Stimulated activated CD8-positive, alpha-beta memory T cell treated with anti-CD3 and anti-CD28 coated beads, Interleukin-7, amount 100 ng/mL, for 4 hours (primary cell): ENCODE measurements at regions not wholly inside any gene's neighbourhood (a gene's known extent, or its start where the extent isn't known, plus 50 kb on each side); places are given as distances from the start of the nearest gene placed in this dataset.
"Not testable (repeated sequence)": the region's sequence is repeated elsewhere in the genome, so short reads cannot be mapped to it uniquely, and the experiment has no call there.

Experiments
- DNase-seq, 2 donors: peaks; one replicate each; pipeline ENCODE4 v3.0.0-alpha.2; 2020; ENCODE audit warnings: low read depth in 2 of 2

DNA sequence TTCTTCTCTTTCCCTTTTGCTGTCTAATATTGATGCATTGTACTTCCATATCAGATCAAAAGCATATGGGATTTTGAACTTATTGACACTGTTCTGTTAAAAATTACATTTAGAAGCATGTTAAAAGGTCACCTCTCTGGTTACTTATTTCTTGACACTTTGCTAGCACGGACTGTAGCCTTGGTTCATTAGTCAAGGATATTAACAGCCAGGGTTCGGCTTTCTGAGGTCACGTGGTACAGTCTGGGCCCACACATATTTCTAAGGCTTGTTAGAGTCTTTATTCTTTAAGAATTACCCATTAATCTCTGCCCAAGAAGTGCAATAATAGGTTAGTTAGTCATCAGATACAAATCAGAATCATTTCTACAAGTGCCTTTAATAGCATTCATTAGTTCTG, 1035.8 kb upstream of the FANCL start:
- DNase-seq = no peak

DNA sequence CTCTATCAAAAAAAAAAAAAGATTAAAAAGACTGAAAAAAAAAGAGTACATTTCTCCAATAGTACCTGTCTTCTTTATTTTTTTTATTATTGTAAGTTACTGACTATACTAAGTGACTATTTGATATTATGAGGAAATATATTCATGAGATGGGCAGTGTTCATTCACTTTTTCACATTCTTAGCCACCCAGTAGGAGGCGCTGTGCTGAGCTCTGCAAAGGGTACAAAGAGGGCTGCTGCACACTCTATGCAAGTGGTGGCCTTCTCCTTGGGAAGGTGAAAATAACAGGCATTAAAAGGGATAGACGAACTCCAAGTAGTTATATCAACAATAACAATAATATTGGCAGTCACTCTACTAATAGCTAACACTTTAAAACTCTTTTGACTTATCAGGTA, 1034.9 kb upstream of the FANCL start:
- DNase-seq = no peak

DNA sequence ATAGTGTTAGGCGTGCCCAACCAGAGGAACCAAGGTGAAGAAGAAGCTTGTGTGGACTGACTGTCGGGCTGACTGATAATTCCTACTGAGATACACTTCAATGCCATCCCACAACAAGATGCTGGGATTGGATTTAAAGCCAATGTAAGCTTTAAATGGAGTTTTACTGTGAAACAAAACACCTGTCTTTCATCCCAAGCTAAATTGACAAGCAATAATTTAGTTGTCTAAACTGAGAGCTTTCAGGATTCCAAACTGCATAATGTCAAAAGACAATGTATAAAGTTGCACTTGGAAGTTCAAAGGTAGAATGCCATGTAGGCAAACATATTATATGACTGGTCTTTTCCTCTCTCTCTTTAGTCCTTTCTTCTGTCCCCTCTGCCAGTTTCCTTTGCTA, 1025.3 kb upstream of the FANCL start:
- DNase-seq = no peak

DNA sequence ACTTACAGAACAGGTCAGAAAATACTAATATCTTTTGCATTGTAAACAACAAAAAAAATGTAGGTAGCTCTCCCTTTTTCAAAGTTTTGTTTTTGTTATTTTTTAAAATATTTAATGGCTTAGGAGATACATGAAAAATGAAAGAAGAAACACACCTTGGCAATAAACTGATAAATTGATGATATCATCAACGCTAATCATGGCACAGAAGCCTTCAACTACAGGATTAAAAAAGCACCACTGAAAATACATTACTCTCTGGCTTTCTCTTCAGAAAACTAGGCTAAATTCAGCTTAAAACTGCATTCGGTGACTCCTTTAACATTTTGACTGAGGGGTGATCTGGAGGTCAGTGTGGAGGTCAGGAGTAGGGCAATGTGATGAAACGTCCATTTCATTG, 1018.8 kb upstream of the FANCL start:
- DNase-seq = no peak

DNA sequence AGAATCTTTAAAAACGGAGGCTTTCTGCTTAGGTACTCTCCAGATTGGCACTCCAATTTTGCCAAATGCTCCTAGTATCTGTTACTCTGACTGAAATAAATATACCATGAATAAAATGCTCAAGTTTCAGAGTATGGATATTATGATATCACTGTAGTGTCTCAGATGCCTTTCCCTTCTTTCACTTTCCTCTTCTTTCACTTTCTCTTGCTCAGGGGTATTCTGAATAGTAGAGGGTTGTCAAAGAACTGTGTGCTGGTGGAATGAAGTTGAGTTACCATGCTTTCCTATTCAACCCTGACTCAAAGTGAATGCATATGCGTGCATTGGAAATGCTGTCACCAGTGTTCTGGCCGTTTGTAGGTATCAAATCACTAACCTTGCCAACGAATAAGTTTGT, 1015.2 kb upstream of the FANCL start:
- DNase-seq = no peak

DNA sequence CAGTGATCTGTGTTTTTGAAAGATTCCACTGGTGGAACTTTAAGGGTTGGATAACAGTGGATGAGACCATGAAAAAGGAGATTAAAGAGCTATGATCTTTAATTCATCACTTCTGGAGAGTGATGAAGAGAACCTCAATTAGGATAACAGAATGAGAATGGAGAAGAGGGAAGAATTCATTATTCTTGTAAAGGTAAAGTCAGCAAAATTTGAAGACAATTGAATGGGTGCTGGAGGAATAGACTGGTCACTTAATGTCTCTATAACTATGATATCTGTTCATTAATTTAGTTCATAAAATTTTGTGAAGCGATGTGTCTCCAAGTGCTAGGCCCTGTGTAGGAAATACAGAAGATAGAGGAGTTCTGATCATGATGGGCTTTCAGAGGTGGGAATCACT, 1013.2 kb upstream of the FANCL start:
- no peak for DNase-seq

DNA sequence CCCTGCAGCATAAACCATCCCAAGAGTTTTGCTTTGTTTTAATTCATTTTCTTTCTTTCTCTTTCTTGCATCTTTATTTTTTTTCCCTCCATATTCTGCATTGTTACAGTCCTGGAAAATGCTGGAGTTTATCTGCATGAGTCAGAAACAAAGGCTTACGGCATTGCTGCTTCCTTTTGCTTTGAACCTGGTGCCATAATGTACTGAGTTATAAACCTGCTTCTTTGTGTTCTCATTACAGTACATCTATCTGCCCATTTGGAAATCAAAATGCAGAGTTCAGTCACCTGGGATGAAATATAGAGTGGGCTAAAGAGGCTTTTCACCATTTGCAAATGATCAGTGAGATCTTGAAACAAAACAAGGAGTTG, 1009.2 kb upstream of the FANCL start:
- no peak for DNase-seq

DNA sequence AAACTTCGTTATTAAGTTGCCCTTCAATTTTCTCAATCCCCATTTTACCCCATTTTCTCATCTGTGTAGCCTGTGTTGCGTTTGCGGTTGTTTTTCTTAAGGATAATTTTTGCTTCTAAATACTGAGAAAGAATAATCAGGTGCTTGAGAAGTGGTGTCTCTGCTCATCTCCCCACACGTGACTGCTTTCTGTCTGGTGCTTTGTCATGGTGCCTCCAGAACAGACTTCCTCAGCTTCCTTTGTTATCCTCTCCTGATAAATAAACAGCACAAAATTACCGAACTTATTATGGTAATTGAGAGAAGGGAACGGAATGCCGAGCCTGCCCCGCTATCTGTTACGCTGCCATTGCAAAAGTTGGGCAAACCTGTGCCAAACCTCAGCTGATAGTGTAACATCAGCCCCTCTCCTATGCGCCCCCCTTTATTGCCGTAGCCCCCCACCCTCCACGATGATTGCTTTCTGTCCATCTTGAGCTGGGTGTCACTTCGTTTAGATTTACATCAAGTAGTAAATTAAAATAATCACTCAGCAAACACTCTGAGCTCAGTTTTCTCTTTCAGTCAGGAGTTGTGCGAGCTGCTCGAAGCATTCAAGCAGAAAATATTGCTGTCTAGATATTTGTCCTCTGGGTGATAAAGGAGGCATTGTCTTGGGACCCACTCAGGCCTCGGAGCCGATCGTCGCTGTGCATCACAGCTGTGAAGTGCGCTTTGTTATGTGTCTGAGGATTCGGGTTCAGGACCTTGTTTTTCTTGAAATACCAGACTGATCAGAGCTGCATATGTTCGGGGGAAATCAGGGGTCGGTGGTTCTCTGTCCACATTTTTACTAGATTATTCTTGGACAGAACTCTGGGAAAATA, 1008.5 kb upstream of the FANCL start:
- DNase-seq = no peak

DNA sequence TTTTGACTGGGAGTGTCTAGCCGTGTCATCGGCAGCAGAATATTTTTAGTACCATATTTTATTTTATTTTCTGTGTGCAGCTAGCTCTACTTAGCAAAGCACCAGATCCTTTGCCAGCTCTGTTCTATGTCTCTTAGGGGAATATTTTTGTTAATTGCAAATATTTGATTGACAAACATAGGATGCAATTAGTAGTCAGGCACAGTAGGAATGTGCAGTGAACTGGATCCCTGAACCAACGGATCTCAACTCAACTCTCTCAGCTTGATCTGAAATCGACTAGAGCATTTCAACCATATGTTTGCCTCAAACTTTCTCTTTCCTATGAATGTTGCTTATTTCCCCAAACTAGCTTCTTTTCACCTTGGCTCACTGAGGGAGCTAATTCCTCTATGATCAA, 998.0 kb upstream of the FANCL start:
- no peak for DNase-seq

DNA sequence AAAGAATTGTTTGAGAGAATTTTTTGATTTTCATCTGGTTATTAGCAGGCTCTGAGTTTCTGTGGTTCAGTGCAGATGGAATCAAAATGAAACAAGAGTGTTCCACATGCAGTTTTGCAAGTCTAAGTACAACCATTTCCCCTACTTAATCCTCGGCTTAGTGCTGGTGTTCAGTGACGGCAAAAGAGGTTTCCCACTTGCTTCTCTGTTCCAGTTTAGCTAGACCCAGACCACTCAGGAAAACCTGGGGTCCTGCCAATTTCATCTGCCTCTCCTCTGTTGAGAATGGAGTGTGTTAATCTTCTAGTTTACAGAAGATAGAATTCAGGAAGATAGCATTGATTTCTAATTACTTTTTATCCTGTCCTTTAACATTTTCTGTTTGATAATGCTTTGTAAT, 996.2 kb upstream of the FANCL start:
- DNase-seq = no peak

DNA sequence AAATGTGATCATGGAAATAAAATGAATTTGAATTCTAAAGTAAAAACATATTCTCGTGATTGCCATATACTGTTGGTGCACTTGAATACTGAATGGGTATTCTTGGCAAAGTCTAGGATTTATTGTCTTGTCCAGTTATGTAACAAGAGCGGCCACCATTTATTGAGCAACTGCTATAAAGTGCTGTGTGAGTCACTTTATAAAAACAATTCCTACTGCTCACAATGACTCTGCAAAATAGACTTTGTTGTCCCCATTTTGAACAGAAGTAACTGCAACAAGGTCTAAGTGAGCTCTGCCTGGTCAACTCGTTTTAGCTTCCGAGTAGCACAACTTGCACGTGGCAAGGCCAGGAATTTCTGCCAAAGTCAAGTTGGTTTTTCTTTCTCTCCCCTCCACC, 995.6 kb upstream of the FANCL start:
- no peak for DNase-seq

DNA sequence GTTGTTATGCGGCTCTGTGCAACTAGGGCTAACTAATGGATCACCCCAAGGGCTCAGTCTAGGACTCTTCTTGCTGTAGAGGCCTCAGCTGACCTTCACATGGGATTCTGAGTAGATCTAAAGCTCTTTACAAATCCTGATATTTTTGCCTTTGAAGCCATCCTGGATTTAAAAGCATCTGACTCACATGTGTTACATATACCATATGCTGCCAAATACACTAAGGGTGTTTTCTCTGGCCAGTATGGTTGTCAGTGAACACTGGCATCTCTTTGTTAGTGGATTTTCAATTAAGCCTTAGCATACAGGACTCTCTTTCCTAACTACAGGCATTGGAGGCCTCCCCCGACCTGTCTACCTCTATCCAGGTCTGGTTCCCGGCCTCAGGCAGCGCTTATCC, 992.8 kb upstream of the FANCL start:
- no peak for DNase-seq

DNA sequence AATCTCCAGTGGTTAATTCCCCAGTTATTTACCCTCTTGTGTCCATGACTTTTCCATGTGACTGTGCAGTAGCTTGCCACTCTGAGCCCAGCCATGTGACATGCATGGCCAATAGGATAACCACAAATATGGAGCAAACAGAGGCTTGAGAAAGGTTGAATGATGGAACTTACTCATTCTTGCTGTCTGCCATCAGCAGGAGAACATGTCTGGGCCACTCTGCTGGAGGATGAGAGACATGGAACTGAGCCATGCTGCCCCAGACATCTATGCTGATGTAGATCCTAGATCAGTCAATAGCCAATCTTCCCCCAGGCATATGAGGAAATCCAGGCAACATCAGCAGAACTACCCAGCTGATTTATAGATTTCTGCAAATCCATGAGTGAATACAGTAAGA, 992.3 kb upstream of the FANCL start:
- no peak for DNase-seq

DNA sequence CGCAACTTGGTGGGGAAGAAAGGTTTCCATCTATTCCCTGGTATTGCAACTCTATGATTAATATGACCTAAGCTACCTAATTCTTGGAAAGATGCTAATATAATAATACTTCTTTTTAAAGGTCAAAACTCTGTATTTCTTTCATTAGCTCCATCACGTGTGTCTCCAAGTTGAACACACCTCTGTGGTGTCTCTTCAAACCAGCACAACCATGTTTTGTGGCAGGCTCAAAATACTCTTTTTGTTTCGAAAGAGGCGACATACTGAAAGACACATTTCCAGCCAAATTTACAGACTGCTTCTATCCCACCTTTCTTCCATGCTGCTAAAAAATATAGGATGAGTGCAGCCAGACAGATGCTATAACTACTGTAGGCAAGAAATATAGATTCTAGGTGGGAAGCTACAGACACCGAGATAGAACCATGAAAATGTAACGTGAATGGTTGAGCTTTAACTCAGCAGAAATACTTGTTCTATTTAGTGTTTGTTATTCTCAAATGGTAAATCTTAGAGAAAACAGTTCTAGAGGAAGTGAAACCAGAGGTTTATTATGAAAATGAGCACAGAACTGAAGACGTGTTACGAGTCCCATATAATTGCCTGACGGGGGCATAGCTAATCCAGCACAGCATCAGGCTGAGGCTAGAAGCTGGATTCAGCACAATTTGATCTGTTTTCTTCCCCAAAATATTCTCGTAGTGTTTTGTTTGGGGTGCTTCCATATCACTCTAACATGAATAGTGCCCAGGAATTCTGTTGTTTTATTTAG, 991.5 kb upstream of the FANCL start:
- DNase-seq = no peak

DNA sequence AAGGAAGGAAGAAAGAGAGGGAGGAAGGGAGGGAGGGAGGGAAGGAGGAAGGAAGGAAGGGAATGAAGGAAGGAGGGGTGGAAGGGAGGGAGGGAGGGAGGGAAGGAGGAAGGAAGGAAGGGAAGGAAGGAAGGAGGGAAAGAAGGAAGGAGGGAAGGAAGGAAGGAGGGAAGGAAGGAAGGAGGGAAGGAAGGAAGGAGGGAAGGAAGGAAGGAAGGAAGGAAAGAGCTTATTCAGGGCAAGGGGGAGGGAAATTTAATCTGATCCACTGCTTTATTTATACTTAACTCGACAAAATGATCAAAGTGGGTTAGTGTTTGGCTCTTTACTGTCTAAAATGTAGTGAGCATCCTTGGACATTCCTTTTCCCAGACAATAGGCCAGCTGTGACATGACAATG, 985.2 kb upstream of the FANCL start:
- DNase-seq = not testable (repeated sequence)

DNA sequence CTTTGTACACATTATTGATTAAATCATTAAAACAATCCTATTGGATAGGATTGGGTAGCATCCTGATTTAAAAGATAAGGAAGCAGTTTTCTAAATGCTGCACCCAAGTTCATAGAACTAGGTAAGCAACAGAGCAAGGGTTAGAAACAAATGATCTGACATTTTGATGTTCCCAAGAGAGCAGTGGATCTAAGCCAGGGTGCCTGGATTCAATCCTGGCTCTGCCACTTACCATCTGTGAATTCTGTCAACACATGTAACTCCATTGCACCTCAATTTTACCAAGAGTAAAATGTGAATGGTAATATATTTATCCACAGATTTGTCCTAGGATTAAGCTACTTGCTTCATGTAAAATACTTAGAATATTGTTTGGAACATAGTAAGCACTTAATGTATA, 982.6 kb upstream of the FANCL start:
- DNase-seq = no peak

DNA sequence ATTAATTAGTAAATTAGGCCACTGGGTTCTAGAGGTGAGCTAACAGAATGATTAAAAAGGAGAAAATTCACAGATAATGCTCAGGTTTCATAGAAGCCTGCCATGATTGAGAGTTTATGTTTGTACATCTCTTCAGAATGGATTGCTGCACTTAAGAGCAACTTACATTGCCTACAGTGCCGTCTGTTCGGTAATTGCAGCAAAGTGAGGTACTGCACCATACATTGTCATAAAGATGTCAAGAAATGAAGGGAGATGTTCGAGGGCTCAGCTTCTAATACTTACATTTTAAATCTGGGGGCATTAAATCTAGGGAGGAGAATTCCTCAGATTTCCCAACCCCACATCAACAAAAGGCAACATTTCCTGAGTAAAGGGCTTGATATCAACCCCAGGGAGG, 976.2 kb upstream of the FANCL start:
- no peak for DNase-seq

DNA sequence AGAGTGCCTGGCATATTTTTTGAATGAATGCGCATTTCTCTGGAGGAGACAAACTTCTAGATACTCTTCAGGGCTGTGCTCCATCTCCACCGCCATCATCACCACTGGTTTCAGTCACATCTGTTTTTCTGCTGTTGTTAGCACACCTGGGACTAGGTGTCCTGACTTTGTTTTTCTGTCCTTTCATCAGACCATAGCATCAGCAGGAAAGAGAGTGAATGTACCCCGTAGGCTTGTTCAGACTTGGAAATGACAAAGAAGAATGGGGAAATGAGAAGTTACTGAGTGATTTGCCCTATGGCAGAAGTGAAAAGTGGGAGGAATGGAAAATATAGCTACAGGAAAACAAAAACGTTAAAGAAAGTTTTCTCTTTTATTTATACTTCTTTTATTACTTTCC, 965.2 kb upstream of the FANCL start:
- no peak for DNase-seq

DNA sequence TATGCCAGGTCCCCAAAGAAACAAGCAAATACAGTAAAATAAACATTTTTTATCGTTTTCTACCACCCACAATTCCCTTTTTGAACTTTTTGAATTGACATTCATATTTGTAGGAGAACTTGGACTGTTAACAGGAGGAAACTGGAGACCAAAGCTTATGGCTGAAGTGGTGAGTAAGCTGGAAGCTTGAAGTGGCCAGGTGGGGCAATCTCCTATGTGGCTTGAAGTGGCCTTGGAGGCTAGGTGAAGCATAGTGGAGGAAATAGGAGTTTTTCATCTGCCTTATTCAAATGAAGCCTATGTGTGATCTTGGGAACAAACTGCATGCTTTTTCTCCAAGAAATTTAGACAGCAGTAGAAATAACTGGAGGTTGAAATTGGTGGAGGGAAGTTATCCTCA, 962.9 kb upstream of the FANCL start:
- no peak for DNase-seq

DNA sequence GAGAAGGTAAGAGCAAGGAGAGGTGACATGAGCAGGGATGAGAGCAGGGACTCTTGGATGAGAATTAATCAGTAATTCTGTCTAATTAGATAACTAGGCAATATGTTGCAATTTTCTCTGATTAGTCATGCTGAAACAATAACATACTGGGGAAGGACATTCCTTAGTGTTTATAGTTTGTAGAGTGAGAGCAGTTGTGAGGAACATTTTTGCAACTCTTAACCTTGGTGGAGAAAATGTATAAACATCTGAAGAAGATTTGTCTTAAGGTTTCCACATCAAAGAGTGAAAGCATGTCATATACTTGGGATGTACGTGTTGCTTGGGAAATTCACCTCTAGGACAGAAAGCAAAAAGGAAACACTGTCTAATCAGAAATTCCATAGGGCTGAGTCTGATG, 955.4 kb upstream of the FANCL start:
- no peak for DNase-seq

DNA sequence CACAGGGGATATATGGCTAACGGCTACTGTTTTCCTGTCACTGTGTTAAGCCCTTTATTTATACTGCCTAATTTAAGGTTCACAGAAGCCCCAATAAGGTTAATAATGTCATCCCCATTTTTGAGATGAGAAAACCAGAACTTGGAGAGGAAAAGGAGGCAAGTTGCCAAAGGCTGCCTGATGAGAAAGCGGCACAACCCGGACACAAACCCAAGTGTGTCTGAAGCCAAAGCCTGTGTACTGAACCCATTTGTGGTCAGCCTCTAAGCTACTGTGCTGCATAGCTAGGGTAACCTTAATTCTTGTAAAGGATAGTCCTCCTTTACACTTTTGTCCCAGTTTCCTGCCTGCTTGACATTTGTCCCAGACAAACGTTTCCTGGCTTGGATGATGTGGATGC, 954.7 kb upstream of the FANCL start:
- DNase-seq = no peak

DNA sequence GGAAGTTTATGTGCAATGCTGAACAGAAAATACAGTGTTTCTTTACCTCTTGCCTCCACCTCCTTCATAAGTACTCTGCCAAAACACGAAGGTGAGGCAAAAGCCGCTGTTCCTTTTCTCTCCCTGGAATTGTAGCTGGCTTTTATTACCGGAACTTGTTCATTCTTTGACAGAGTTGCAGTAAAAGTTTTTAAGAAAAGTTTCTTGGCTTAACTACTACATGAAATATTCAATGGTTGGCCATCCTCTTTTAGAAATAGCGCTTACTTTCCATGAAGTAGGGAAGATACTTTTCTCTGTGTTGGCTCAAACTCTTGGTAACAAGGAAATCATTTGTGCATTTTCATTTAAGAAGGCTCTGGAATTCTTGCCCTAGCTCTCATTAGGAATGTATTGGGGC, 950.7 kb upstream of the FANCL start:
- no peak for DNase-seq

DNA sequence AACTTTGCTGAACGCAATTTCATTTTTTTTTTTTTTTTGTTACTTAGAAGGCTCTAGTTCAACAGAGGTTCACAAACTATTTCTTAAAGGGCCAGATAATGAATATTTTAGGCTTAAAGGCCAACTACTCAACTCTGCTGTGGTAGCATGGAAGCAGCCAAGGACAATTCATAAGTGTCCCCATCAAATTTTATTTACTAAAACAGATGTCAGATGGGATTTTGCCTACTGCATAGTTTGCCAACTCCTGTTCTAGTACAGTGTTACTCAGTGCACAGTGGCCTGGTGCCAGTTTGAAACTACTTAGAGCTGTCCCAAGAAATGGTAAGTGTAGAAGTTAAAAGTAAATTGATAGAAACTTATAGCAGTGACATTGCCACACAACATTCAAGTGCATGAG, 949.4 kb upstream of the FANCL start:
- DNase-seq = no peak
